ENCODE measurements at regions not wholly inside any gene's neighbourhood (a gene's known extent, or its start where the extent isn't known, plus 50 kb on each side); places are given as distances from the start of the nearest gene placed in this dataset.

GRCh38 chr21:19245188-19245580 is 841.6 kb upstream of the TMPRSS15 start:
- TF ChIP-seq CTCF (IDR thresholded peaks at IDR 0.05; ENCODE audit: insufficient read depth, low read depth, low read length) (no peak), EZH2 (IDR thresholded peaks at IDR 0.05; ENCODE audit: insufficient read depth, low read length) (no peak)
- Mint-ChIP-seq H3K4me3 (ENCODE audit: unreplicated experiment) (no peak overlapping the region), H3K27ac (ENCODE audit: unreplicated experiment) (no peak overlapping the region), H3K9me3 (ENCODE audit: unreplicated experiment) (no peaks in the 10 kb centered on the region), H3K27me3 (ENCODE audit: low read depth, unreplicated experiment) (no peaks in the 10 kb centered on the region), H3K4me1 (ENCODE audit: low read depth, unreplicated experiment) (no peaks in the 10 kb centered on the region), H3K36me3 (ENCODE audit: low read depth, unreplicated experiment) (no peaks in the 10 kb centered on the region)
- Histone ChIP-seq H2AFZ (ENCODE audit: low read depth, low read length) (no peak overlapping the region), H3K27me3 (ENCODE audit: insufficient read depth, low read length) (no peaks in the 10 kb centered on the region), H3K36me3 (ENCODE audit: insufficient read depth, low read length) (no peaks in the 10 kb centered on the region), H4K20me1 (ENCODE audit: insufficient read depth, low read length) (no peaks in the 10 kb centered on the region), H3K27ac (ENCODE audit: low read depth, low read length) (no peak overlapping the region), H3K9me3 (ENCODE audit: insufficient read depth, low read depth, low read length) (peaks cover 16% of the 10 kb centered on the region), H3K79me2 (ENCODE audit: insufficient read depth, low read length) (no peaks in the 10 kb centered on the region), H3K4me2 (ENCODE audit: low read length) (no peak overlapping the region), H3K4me3 (ENCODE audit: insufficient read depth, low read depth, low read length) (no peak overlapping the region), H3K4me1 (ENCODE audit: insufficient read depth, low read length) (no peaks in the 10 kb centered on the region), H3K9ac (ENCODE audit: low read length) (no peak overlapping the region)
- no peak for FAIRE-seq
- DNase-seq (ENCODE audit: low read depth), result no peak

GRCh38 chr21:19246018-19246417 is 842.4 kb upstream of the TMPRSS15 start:
- no peaks in the 10 kb centered on the region for H3K36me3 Mint-ChIP-seq (ENCODE audit: low read depth, unreplicated experiment)
- Histone ChIP-seq H3K27ac (ENCODE audit: low read depth, low read length) (no peak overlapping the region), H3K27me3 (ENCODE audit: insufficient read depth, low read length) (no peaks in the 10 kb centered on the region), H3K36me3 (ENCODE audit: insufficient read depth, low read length) (no peaks in the 10 kb centered on the region), H3K79me2 (ENCODE audit: insufficient read depth, low read length) (no peaks in the 10 kb centered on the region), H3K9ac (ENCODE audit: low read length) (no peak overlapping the region), H2AFZ (ENCODE audit: low read depth, low read length) (no peak overlapping the region), H3K4me2 (ENCODE audit: low read length) (no peak overlapping the region), H4K20me1 (ENCODE audit: insufficient read depth, low read length) (no peaks in the 10 kb centered on the region), H3K4me3 (ENCODE audit: insufficient read depth, low read depth, low read length) (no peak overlapping the region), H3K9me3 (ENCODE audit: insufficient read depth, low read depth, low read length) (peaks cover 16% of the 10 kb centered on the region), H3K4me1 (ENCODE audit: insufficient read depth, low read length) (no peaks in the 10 kb centered on the region)
- H3K9me3 Mint-ChIP-seq (ENCODE audit: unreplicated experiment), result no peaks in the 10 kb centered on the region
- no peak overlapping the region for H3K4me3 Mint-ChIP-seq (ENCODE audit: unreplicated experiment)
- no peak for DNase-seq (ENCODE audit: low read depth)
- H3K27me3 Mint-ChIP-seq (ENCODE audit: low read depth, unreplicated experiment), result no peaks in the 10 kb centered on the region
- TF ChIP-seq CTCF (IDR thresholded peaks at IDR 0.05; ENCODE audit: insufficient read depth, low read depth, low read length) (no peak), EZH2 (IDR thresholded peaks at IDR 0.05; ENCODE audit: insufficient read depth, low read length) (no peak)
- no peak overlapping the region for H3K27ac Mint-ChIP-seq (ENCODE audit: unreplicated experiment)
- FAIRE-seq, result no peak
- H3K4me1 Mint-ChIP-seq (ENCODE audit: low read depth, unreplicated experiment), result no peaks in the 10 kb centered on the region

- Histone ChIP-seq H3K36me3 (ENCODE audit: insufficient read depth, low read length) (no peaks in the 10 kb centered on the region), H3K4me1 (ENCODE audit: insufficient read depth, low read length) (no peaks in the 10 kb centered on the region), H3K27me3 (ENCODE audit: insufficient read depth, low read length) (no peaks in the 10 kb centered on the region), H2AFZ (ENCODE audit: low read depth, low read length) (no peak overlapping the region), H3K4me2 (ENCODE audit: low read length) (no peak overlapping the region), H3K4me3 (ENCODE audit: insufficient read depth, low read depth, low read length) (no peak overlapping the region), H3K27ac (ENCODE audit: low read depth, low read length) (no peak overlapping the region), H3K79me2 (ENCODE audit: insufficient read depth, low read length) (no peaks in the 10 kb centered on the region), H3K9ac (ENCODE audit: low read length) (no peak overlapping the region), H4K20me1 (ENCODE audit: insufficient read depth, low read length) (no peaks in the 10 kb centered on the region), H3K9me3 (ENCODE audit: insufficient read depth, low read depth, low read length) (no peaks in the 10 kb centered on the region)
- DNase-seq (ENCODE audit: low read depth) (no peak), FAIRE-seq (no peak)
- TF ChIP-seq EZH2 (IDR thresholded peaks at IDR 0.05; ENCODE audit: insufficient read depth, low read length) (no peak), CTCF (IDR thresholded peaks at IDR 0.05; ENCODE audit: insufficient read depth, low read depth, low read length) (no peak)
- H3K27me3 Mint-ChIP-seq (ENCODE audit: low read depth, unreplicated experiment), result no peaks in the 10 kb centered on the region
- H3K4me3 Mint-ChIP-seq (ENCODE audit: unreplicated experiment), result no peak overlapping the region
- H3K4me1 Mint-ChIP-seq (ENCODE audit: low read depth, unreplicated experiment), result no peaks in the 10 kb centered on the region
- no peak overlapping the region for H3K27ac Mint-ChIP-seq (ENCODE audit: unreplicated experiment)
- no peaks in the 10 kb centered on the region for H3K9me3 Mint-ChIP-seq (ENCODE audit: unreplicated experiment)
- H3K36me3 Mint-ChIP-seq (ENCODE audit: low read depth, unreplicated experiment), result no peaks in the 10 kb centered on the region
Measured at GRCh38 chr21:19256934-19257660, 853.5 kb upstream of the TMPRSS15 start.

Measured in astrocyte (in vitro differentiated cells and primary cell).